Mesenchymal stem cell (in vitro differentiated cells and primary cell): ENCODE measurements at regions not wholly inside any gene's neighbourhood (a gene's known extent, or its start where the extent isn't known, plus 50 kb on each side); places are given as distances from the start of the nearest gene placed in this dataset.

Experiments
- DNase-seq: peaks from one replicate; pipeline ENCODE4 v3.0.0-alpha.2; 2013
- H2AFZ ChIP-seq: one replicate; pipeline ENCODE4 v1.6.1; 2013; ENCODE audit warnings: low read depth, mild to moderate bottlenecking, control low read depth, inconsistent platforms, low read length, moderate library complexity
- H2AK5ac ChIP-seq: 2 replicates; pipeline ENCODE4 v1.6.1; 2013; ENCODE audit warnings: low read length, moderate library complexity, mild to moderate bottlenecking, inconsistent platforms; ENCODE audit not compliant: severe bottlenecking
- H2BK120ac ChIP-seq: one replicate; pipeline ENCODE4 v1.6.1; 2013; ENCODE audit warnings: low read depth, mild to moderate bottlenecking, inconsistent platforms, low read length, moderate library complexity
- H2BK12ac ChIP-seq, 2 experiments: one replicate each; pipeline ENCODE4 v1.6.1; 2013; ENCODE audit warnings: inconsistent platforms in 2 of 2, low read length in 2 of 2, mild to moderate bottlenecking in 2 of 2, moderate library complexity in 2 of 2, control low read depth in 1 of 2
- H2BK15ac ChIP-seq: one replicate; pipeline ENCODE4 v1.6.1; 2013; ENCODE audit warnings: mild to moderate bottlenecking, low read depth, inconsistent platforms; ENCODE audit not compliant: poor library complexity, severe bottlenecking
- H2BK5ac ChIP-seq: 2 replicates; pipeline ENCODE4 v1.6.1; 2013; ENCODE audit warnings: low read depth, mild to moderate bottlenecking, low read length, control low read depth, inconsistent platforms; ENCODE audit not compliant: poor library complexity, severe bottlenecking
- H3K14ac ChIP-seq, 2 experiments: one replicate each; pipeline ENCODE4 v1.6.1; 2013; ENCODE audit warnings: inconsistent platforms in 2 of 2, low read length in 2 of 2, control low read depth in 1 of 2, mild to moderate bottlenecking in 1 of 2, moderate library complexity in 1 of 2
- H3K18ac ChIP-seq, 2 experiments: one replicate each; pipeline ENCODE4 v1.6.1; 2013; ENCODE audit warnings: inconsistent platforms in 2 of 2, low read length in 2 of 2, control low read depth in 1 of 2, low read depth in 1 of 2, mild to moderate bottlenecking in 1 of 2
- H3K23ac ChIP-seq, 2 experiments: one replicate each; pipeline ENCODE4 v1.6.1; 2013; ENCODE audit warnings: inconsistent platforms in 2 of 2, low read length in 2 of 2, mild to moderate bottlenecking in 2 of 2, moderate library complexity in 2 of 2, control low read depth in 1 of 2
- H3K27ac ChIP-seq: 2 replicates; pipeline ENCODE4 v1.5.1; 2013; ENCODE audit warnings: mild to moderate bottlenecking, moderate library complexity, low read length, control low read depth, inconsistent platforms; ENCODE audit not compliant: poor library complexity, severe bottlenecking
- H3K27me3 ChIP-seq, 2 experiments: 2 replicates each; pipeline versions ENCODE4 v1.6.1 to v1.7.0; 2013; ENCODE audit warnings: low read length in 2 of 2, mild to moderate bottlenecking in 2 of 2, moderate library complexity in 2 of 2, control low read depth in 1 of 2, inconsistent platforms in 1 of 2; ENCODE audit not compliant: control insufficient read depth in 1 of 2, insufficient read depth in 1 of 2
- H3K36me3 ChIP-seq, 2 experiments: 2 replicates each; pipeline versions ENCODE4 v1.6.1 to v1.7.0; 2013; ENCODE audit warnings: low read length in 2 of 2, control low read depth in 1 of 2, inconsistent platforms in 1 of 2, low read depth in 1 of 2, mild to moderate bottlenecking in 1 of 2; ENCODE audit not compliant: insufficient read depth in 2 of 2, control insufficient read depth in 1 of 2
- H3K4ac ChIP-seq, 2 experiments: one replicate each; pipeline ENCODE4 v1.6.1; 2013; ENCODE audit warnings: inconsistent platforms in 2 of 2, low read length in 2 of 2, mild to moderate bottlenecking in 2 of 2, moderate library complexity in 2 of 2, control low read depth in 1 of 2, low read depth in 1 of 2
- H3K4me1 ChIP-seq: 2 replicates; pipeline ENCODE4 v1.6.1; 2013; ENCODE audit warnings: low read depth, low read length, control low read depth; ENCODE audit not compliant: control insufficient read depth, insufficient read depth
- H3K4me2 ChIP-seq: 2 replicates; pipeline ENCODE4 v1.6.1; 2013; ENCODE audit warnings: low read length, mild to moderate bottlenecking, inconsistent platforms; ENCODE audit not compliant: poor library complexity, severe bottlenecking
- H3K4me3 ChIP-seq, 2 experiments: 2 replicates each; pipeline versions ENCODE4 v1.5.1 to v1.7.0; 2013; ENCODE audit warnings: low read length in 2 of 2, mild to moderate bottlenecking in 2 of 2, control low read depth in 1 of 2, low read depth in 1 of 2; ENCODE audit not compliant: insufficient read depth in 1 of 2
- H3K79me1 ChIP-seq: replicated peaks from 2 replicates; pipeline ENCODE4 v1.6.1; 2013; ENCODE audit warnings: mild to moderate bottlenecking, control low read depth, low read length, inconsistent platforms; ENCODE audit not compliant: poor library complexity, severe bottlenecking
- H3K9ac ChIP-seq: 2 replicates; pipeline ENCODE4 v1.7.0; 2013; ENCODE audit warnings: mild to moderate bottlenecking, low read length, moderate library complexity
- H3K9me3 ChIP-seq: 2 replicates; pipeline ENCODE4 v1.7.0; 2013; ENCODE audit warnings: mild to moderate bottlenecking, low read length; ENCODE audit not compliant: control insufficient read depth
- H4K8ac ChIP-seq: one replicate; pipeline ENCODE4 v1.6.1; 2013; ENCODE audit warnings: inconsistent platforms, mild to moderate bottlenecking, low read length, moderate library complexity
- H4K91ac ChIP-seq: one replicate; pipeline ENCODE4 v1.6.1; 2013; ENCODE audit warnings: mild to moderate bottlenecking, low read length, inconsistent platforms
- WGBS: methylation state at CpG from one replicate; pipeline ENCODE4 v1.1.7; 2013; ENCODE audit warnings: mixed read lengths; 5-methylcytosine and 5-hydroxymethylcytosine counted together

DNA sequence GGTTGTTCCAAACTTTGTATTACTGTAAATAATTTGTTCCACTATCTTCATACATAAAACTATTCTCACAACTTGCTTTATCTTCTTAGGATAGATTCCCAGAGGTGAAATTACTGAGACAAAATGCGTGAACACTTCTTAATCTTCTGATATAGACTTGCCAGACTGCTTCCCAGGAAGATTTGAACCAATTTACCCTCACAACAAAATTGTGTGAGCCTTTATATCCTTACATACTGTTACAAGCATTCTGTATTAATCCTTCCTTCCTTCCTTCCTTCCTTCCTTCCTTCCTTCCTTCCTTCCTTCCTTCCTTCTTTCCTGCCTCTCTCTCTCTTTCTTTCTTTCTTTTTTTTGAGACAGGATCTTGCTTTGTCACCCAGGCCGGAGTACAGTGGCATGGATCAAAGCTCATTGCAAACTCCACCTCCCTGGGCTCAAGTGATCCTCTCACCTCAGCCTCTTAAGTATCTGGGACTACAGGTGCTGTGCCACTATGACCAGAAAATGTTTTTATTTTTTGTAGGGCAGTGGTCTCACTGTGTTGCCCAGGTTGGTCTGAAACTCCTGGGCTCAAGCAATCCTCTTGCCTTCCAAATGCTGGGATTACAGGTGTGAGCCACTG lies 57.1 kb upstream of the SSR3 start:
- WGBS, result 94% methylated on average over 2 of the region's 2 CpGs
- H3K18ac ChIP-seq, result no peak overlapping the region
- no peak overlapping the region for H3K14ac ChIP-seq
- H3K36me3 ChIP-seq, result no peaks in the 10 kb centered on the region
- H2AK5ac ChIP-seq, result no peak overlapping the region
- no peak overlapping the region for H2AFZ ChIP-seq
- no peak overlapping the region for H3K27ac ChIP-seq
- no peaks in the 10 kb centered on the region for H3K9me3 ChIP-seq
- peaks cover 6% of the 10 kb centered on the region for H3K4me1 ChIP-seq
- H2BK120ac ChIP-seq, result no peak overlapping the region
- no peak overlapping the region for H3K4me3 ChIP-seq
- H2BK12ac ChIP-seq, result no peak overlapping the region
- H4K8ac ChIP-seq, result no peak overlapping the region
- no peak overlapping the region for H2BK5ac ChIP-seq
- no peak overlapping the region for H3K4ac ChIP-seq
- no peak overlapping the region for H3K9ac ChIP-seq
- no peaks in the 10 kb centered on the region for H3K27me3 ChIP-seq
- H3K23ac ChIP-seq, result no peak overlapping the region
- H3K4me2 ChIP-seq, result no peak overlapping the region
- no peak overlapping the region for H4K91ac ChIP-seq
- DNase-seq, result no peak
- H2BK15ac ChIP-seq, result no peak overlapping the region
- no peaks in the 10 kb centered on the region for H3K79me1 ChIP-seq

GRCh38 chr3:156610154-156610553 lies 55.2 kb upstream of the SSR3 start:
- H3K14ac ChIP-seq, result no peak overlapping the region
- H3K4me2 ChIP-seq, result no peak overlapping the region
- no peak overlapping the region for H3K18ac ChIP-seq
- no peak overlapping the region for H2BK15ac ChIP-seq
- H3K23ac ChIP-seq, result no peak overlapping the region
- no peak for DNase-seq
- H4K91ac ChIP-seq, result no peak overlapping the region
- no peak overlapping the region for H3K4ac ChIP-seq
- H2BK120ac ChIP-seq, result no peak overlapping the region
- no peaks in the 10 kb centered on the region for H3K27me3 ChIP-seq
- no peak overlapping the region for H2AFZ ChIP-seq
- 78% methylated on average over 1 of the region's 2 CpGs for WGBS
- H2BK5ac ChIP-seq, result no peak overlapping the region
- H2BK12ac ChIP-seq, result no peak overlapping the region
- no peak overlapping the region for H4K8ac ChIP-seq
- peaks cover 10% of the 10 kb centered on the region for H3K4me1 ChIP-seq
- no peaks in the 10 kb centered on the region for H3K9me3 ChIP-seq
- no peak overlapping the region for H3K4me3 ChIP-seq
- H3K79me1 ChIP-seq, result no peaks in the 10 kb centered on the region
- H2AK5ac ChIP-seq, result peak overlapping the region; percentile 27
- no peak overlapping the region for H3K9ac ChIP-seq
- H3K36me3 ChIP-seq, result no peaks in the 10 kb centered on the region
- H3K27ac ChIP-seq, result no peak overlapping the region

DNA sequence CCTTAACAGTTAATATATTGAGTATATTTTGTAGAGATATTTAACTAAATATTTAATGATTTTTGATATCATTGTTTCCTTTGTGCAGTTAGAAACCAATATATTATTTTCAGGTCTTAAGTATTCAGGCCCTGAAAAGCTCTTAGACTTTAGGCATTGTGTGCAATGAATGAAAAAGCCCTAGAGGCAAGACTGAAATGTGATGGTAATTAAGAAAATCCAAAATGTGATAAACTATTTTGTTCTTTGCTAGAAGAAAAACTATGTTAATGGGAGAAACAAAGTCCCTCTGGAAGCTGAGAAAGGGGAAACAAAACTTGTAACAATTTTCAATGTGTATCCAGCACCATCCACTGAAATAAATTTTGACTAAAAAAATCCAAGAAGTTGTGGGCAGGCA lies 54.6 kb upstream of the SSR3 start:
- H3K4me3 ChIP-seq, result no peak overlapping the region
- H2BK5ac ChIP-seq, result no peak overlapping the region
- no peak overlapping the region for H3K23ac ChIP-seq
- no peak overlapping the region for H3K4ac ChIP-seq
- no peak overlapping the region for H3K9ac ChIP-seq
- no peak overlapping the region for H3K4me2 ChIP-seq
- no peaks in the 10 kb centered on the region for H3K9me3 ChIP-seq
- no peak overlapping the region for H4K8ac ChIP-seq
- H3K4me1 ChIP-seq, result peaks cover 9% of the 10 kb centered on the region
- H3K27me3 ChIP-seq, result no peaks in the 10 kb centered on the region
- H3K14ac ChIP-seq, result no peak overlapping the region
- H4K91ac ChIP-seq, result no peak overlapping the region
- no peak overlapping the region for H2BK12ac ChIP-seq
- H2BK120ac ChIP-seq, result no peak overlapping the region
- no peak overlapping the region for H2AFZ ChIP-seq
- H3K27ac ChIP-seq, result no peak overlapping the region
- H3K79me1 ChIP-seq, result no peaks in the 10 kb centered on the region
- H2AK5ac ChIP-seq, result no peak overlapping the region
- H3K36me3 ChIP-seq, result no peaks in the 10 kb centered on the region
- no peak overlapping the region for H2BK15ac ChIP-seq
- no peak for DNase-seq
- no peak overlapping the region for H3K18ac ChIP-seq

- H3K27me3 ChIP-seq, result no peaks in the 10 kb centered on the region
- H3K9me3 ChIP-seq, result no peaks in the 10 kb centered on the region
- H4K91ac ChIP-seq, result no peak overlapping the region
- H3K4me1 ChIP-seq, result peaks cover 9% of the 10 kb centered on the region
- peak overlapping the region; percentile 41 for H2AK5ac ChIP-seq
- H2BK12ac ChIP-seq, result no peak overlapping the region
- H3K4me2 ChIP-seq, result no peak overlapping the region
- H3K18ac ChIP-seq, result no peak overlapping the region
- H4K8ac ChIP-seq, result no peak overlapping the region
- no peak overlapping the region for H3K14ac ChIP-seq
- no peak for DNase-seq
- H3K23ac ChIP-seq, result no peak overlapping the region
- H3K27ac ChIP-seq, result no peak overlapping the region
- H3K36me3 ChIP-seq, result no peaks in the 10 kb centered on the region
- no peak overlapping the region for H2BK120ac ChIP-seq
- H3K4ac ChIP-seq, result no peak overlapping the region
- 93% methylated on average over 7 of the region's 9 CpGs for WGBS
- H3K9ac ChIP-seq, result no peak overlapping the region
- H2BK5ac ChIP-seq, result no peak overlapping the region
- H2BK15ac ChIP-seq, result no peak overlapping the region
- no peaks in the 10 kb centered on the region for H3K79me1 ChIP-seq
- H3K4me3 ChIP-seq, result no peak overlapping the region
- H2AFZ ChIP-seq, result no peak overlapping the region
Measured at GRCh38 chr3:156608601-156609514, 53.9 kb upstream of the SSR3 start.
